GM18858 (cell line): ENCODE measurements at regions not wholly inside any gene's neighbourhood (a gene's known extent, or its start where the extent isn't known, plus 50 kb on each side); places are given as distances from the start of the nearest gene placed in this dataset.
A peak's percentile ranks its signal among the peaks of the same experiment; 100 is the strongest.

Experiments used
- ATAC-seq: cut with Tn5 transposase; IDR thresholded peaks from one replicate; pipeline ENCODE4 v1.9.1; 2021; ENCODE audit not compliant: unreplicated experiment

DNA sequence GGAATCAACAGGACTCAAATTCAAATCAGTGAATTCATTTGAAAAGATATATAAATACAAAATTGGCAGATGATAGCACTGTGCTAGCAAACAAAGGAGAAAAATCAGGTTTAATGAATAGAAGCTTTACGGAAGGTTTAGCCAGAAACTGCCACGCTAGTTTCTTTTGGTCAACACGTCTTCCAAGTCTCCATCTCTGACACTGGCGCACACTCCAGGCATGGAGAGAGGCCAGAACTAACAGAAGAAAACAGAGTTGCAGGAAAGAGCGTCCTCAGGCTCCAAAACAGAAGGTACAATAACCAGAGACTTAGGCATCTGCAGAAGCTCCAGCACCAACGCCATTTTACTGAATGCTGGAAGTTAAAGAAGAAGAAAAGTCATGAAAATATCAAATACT is 497.3 kb upstream of the FRG1 start:
- no peak for ATAC-seq

DNA sequence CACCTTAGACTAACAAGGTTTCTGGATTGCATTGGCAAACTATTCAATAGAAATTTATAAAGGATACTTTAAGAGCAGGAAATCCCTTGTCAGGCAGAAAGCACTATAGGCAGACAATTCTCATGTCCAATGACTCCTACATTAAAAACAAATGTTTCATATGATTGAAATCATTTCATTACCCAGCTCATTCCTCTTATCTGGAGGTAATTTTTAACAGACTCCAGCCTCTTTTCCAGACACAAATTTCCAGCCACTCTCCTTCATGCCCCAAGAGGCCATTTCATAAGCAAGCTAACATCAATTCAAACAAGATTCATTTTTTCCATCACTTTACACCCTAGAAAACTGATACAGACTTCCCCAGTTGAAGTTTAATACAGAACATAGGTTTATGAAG is 495.1 kb upstream of the FRG1 start:
- ATAC-seq, result no peak

- ATAC-seq, result no peak
These were observed 476.9 kb upstream of the FRG1 start for GRCh38 chr4:189463734-189464133.

- no peak for ATAC-seq
These were observed 446.3 kb upstream of the FRG1 start for GRCh38 chr4:189494407-189494806.

DNA sequence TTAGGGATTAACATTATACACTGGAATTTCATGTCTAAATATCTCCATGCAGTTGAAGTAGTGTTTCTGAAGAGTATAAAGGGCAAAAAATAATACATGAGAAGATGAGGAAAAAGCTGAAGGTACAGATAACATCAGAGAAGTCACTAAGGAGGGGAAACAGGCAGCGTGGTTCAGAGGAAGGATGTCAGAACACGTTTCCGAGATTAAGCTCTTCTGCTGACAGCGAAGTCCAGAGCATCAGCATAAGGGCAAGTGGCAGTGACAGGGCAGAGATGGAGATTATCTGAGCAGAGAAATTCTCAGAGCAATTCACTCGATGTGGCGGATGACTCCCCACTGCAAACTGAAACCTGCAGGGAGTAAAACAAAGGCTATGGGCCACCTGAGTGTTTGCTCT is 443.2 kb upstream of the FRG1 start:
- no peak for ATAC-seq

DNA sequence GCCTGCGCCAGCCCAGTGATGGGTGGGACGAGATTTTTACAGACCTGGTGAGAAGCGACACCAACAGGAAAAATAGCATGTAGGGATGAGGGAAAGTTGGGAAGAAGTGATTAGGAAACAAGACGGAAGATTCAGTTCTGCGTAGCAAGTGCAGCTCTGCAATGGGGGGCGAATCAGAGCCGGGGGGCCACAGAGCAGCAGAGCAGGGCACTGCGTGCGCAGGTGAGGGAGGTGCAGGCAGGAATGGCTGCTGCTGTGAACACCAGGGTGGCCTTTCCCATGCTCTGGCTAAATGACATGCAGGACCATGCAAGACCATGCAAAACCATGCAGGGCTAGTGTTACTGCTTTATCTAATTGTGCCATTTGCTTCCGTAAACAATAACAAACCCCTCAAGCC is 442.7 kb upstream of the FRG1 start:
- ATAC-seq, result no peak

DNA sequence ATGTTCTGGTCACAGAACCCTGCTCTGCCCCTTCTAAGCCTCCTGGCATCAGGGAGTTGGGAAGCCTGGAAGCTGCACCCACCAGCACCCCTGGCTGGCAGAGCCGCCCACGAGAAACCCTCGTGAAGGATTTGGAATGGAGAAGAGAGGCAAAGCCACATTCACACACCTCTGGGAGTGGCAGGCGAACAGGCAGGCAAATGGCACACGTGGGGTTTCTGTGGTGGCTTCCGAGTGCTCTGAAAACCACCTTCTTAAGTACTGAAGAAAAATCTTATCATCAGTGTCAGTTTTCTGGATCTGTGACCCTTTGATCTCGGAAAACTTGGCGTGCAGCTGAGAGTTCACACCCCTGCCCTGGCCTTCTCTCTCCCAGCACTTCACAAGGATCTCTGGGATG is 442.2 kb upstream of the FRG1 start:
- no peak for ATAC-seq

GRCh38 chr4:189499696-189500095 is 441.0 kb upstream of the FRG1 start:
- no peak for ATAC-seq

- ATAC-seq, result no peak
These were observed 439.7 kb upstream of the FRG1 start for GRCh38 chr4:189500970-189501369.

DNA sequence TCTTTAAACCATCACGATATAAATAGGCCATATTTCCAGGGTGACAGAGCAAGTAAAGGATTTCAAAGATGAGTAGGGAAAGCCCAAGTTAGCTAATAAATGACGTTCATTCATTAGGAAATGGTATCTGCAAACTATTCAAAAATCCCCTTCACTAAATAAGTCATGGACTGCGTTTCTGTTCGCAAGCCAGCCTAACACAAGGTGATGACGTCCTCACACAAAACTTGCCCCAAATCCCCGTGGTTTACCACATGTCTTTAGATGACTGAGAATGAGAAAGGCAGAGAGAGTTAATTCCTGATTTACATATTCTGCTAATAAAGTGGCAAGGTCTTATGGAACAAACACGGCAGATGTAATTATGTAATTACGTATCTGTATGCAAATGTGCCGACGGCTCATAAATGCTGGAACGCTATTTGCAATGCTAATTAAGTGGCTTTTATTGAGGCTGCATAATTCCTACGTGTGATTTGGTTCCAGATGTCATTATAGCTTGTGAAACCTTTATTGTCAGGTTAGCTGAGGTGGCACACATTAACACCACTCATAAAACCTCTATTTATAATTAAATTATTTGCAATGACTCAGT is 437.7 kb upstream of the FRG1 start:
- ATAC-seq, result peak; percentile 40

DNA sequence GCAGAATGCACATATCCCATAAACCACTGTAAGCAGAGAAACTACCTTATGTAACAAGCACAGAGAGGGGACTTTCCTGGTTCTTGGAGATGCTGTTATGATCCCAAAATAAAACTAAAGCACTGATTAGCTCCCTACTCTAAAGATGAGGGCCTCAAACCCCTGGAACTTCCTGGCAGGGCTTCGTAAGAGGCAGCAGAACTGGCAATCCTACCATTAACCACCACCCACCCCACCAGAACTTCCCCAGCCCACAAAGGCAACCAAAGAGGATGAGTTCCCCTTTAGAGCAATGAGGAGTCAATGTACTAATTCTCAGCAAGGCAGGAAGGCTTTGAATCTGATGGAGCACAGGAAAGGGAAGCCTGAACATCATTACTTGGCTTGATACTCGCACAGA is 436.5 kb upstream of the FRG1 start:
- ATAC-seq, result no peak

DNA sequence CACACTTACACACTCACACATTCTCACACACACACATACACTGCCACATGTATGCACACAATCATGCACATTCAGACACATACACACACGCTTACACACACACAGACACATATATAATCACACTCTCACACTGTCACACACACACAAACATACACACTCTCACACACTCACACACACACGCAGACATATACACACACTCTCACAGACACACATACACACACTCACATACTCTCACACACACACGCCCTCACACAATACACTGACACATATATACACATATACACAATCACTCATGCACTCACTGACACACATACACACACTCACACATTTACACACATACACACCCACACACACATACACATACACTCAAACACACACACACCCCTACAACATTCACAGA is 435.3 kb upstream of the FRG1 start:
- ATAC-seq, result no peak

GRCh38 chr4:189506080-189506479 is 434.6 kb upstream of the FRG1 start:
- ATAC-seq, result no peak

DNA sequence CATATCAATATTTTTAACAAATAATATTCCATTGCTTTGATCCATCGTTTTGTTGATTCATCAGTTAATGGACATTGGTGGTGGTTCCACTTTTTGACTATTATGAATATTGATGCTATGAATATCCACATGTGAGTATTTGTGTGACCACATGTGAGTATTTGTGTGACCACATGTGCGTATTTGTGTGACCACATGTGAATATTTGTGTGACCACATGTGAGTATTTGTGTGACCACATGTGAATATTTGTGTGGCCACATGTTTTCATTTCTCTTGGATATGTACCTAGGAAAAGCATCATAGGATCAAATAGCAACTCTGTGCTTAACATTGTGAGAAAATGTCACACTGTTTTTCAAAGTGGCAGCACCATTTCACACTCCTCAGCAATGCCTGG is 433.6 kb upstream of the FRG1 start:
- no peak for ATAC-seq

DNA sequence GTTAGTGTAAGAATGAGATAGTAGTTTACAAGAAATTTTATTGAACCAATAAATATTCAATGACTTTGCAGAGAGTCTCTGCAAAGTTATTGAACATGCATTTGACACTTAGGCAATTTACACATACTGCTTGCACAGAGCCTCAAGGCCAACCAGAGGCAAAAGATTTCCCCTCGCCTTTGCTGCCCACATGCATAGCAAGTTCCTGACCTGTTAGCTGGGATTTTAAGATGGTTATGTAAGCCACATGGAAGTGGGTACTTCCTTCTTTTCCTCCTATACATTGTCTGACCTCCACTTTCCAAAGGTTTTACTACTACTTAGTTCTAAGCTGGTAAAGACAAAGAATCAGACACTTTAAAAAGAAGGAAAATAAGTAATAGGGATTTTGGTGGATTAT is 430.1 kb upstream of the FRG1 start:
- ATAC-seq, result no peak

DNA sequence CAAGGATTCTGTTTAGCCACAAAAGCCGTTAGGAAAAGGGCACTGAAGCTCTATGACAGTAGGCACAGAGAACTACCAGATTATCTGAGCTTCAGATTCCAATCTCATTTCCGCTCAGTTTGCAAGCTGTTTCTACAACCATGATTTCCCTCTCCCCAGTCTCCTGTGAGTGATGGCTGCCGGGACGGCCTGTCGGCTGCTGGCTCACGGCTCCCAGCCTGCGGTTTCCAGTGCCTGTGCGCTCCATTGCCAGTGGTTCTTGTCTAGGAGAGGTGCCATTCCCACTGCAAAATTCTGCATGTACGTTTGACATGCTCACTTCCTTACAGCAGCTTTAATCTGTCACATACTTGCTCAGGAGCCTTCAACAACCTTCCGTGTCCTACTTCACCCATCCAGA is 429.1 kb upstream of the FRG1 start:
- ATAC-seq, result no peak

DNA sequence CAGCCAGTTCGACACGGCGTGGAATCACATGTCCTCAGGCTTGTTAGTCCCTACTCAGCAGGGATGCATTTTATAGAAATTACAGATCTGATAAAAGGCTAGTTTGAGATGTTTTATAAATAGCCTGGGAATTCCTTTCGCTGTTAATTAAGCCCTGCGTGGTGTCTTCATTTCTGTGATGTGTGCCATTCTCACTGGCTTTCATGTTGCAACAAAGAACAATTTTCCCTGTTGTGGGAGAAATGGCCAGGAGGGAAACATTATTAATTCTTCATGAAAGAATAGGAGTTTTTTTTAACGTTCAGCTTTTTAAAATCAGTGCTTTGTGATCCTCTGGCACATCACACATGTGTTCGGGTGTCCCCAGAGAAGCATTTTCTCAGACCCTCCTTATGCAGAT is 427.3 kb upstream of the FRG1 start:
- ATAC-seq, result no peak

GRCh38 chr4:189514209-189514608 is 426.5 kb upstream of the FRG1 start:
- ATAC-seq, result no peak

DNA sequence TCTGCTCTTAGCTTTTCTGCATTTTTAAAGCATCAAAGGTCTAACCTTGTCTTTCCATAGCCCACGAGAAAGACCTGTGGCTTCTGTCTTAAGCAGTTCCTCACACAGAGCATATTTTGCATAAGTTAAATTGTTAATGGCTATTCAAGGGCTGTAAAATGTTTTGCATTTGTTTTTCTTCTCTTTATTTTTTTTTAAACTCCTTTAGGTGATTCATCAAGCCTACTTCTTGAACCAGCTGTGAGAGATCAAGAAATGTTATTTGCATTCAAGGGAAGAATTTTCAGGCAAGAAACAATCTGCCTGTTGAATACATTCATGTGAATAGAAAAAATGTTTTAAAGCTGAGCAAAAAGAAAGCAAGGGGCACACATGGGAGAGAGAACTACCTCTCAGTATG is 423.8 kb upstream of the FRG1 start:
- ATAC-seq, result no peak

- ATAC-seq, result no peak
These were observed 421.5 kb upstream of the FRG1 start for GRCh38 chr4:189519186-189519585.

DNA sequence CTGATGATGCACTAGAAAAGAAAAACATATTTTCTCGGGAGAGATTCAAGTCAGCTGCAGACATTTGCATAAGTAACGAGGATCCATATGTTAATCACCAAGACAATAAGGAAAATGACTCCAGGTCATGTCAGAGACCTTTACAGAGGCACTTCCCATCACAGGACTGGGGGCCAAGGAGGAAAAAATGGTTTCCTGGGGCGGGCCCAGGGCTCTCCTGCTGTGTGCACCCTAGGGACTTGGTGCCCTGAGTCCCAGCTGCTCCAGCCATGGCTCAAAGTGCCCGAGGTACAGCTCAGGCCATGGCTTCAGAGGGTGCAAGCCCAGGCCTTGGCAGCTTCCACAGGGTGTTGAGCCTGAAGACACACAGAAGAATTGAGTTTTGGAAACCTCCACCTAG is 415.4 kb upstream of the FRG1 start:
- ATAC-seq, result no peak

DNA sequence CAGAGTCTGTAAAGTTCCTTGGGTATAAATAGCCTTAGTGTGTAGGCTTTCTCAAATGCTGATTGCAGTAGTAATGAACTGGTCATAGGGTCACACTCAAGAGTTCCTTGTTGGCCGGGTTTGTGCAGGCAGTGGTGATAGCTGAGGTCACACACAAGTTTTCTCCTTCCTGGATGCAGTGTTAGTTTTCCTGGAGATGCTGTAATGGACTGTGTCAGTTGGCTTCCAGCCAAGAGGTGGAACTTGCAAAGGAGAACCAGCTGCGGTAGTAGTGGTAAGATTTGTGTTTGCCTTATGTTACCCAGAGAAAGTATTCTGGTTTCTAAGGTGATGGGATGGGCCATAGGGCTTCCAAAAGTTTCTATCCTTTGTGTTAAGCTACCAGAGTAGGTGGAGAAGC is 409.8 kb upstream of the FRG1 start:
- ATAC-seq, result no peak

- ATAC-seq, result no peak
These were observed 407.1 kb upstream of the FRG1 start for GRCh38 chr4:189533603-189534002.

GRCh38 chr4:189547559-189547958 is 393.1 kb upstream of the FRG1 start:
- ATAC-seq, result no peak
